OCI-LY1 (cell line): ENCODE measurements at regions not wholly inside any gene's neighbourhood (a gene's known extent, or its start where the extent isn't known, plus 50 kb on each side); places are given as distances from the start of the nearest gene placed in this dataset.

Experiments used
- H2AFZ ChIP-seq: fragments of 200-600 bp; sonication (generic), shearing (Covaris generic); 2 replicates; pipeline ENCODE4 v1.6.0; 2014; ENCODE audit warnings: antibody characterized with exemption, mild to moderate bottlenecking, low read length
- H3F3A ChIP-seq: fragments of 200-600 bp; sonication (generic), shearing (Covaris generic); 2 replicates; pipeline ENCODE4 v1.6.0; 2014; ENCODE audit warnings: mild to moderate bottlenecking, antibody characterized with exemption, low read length, moderate library complexity; ENCODE audit not compliant: insufficient read depth
- H3K27ac ChIP-seq: fragments of 200-600 bp; sonication (generic); 2 replicates; pipeline ENCODE4 v1.5.1; 2014; ENCODE audit warnings: low read length, mixed run types, mild to moderate bottlenecking, low read depth; ENCODE audit not compliant: poor library complexity, severe bottlenecking
- H3K27me3 ChIP-seq: fragments of 200-600 bp; sonication (generic); 2 replicates; pipeline ENCODE4 v1.6.0; 2014; ENCODE audit warnings: antibody characterized with exemption, mild to moderate bottlenecking, low read length, moderate library complexity; ENCODE audit not compliant: insufficient read depth
- H3K36me3 ChIP-seq: fragments of 200-600 bp; sonication (generic); 2 replicates; pipeline ENCODE4 v1.6.1; 2014; ENCODE audit warnings: mild to moderate bottlenecking, antibody characterized with exemption, low read length, moderate library complexity, mixed read lengths; ENCODE audit not compliant: insufficient read depth
- H3K4me1 ChIP-seq: fragments of 200-600 bp; sonication (generic); 2 replicates; pipeline ENCODE4 v1.5.1; 2014; ENCODE audit warnings: mild to moderate bottlenecking, low read length, moderate library complexity; ENCODE audit not compliant: insufficient read depth, severe bottlenecking
- H3K4me2 ChIP-seq: fragments of 200-600 bp; sonication (generic), shearing (Covaris generic); 2 replicates; pipeline ENCODE4 v1.6.1; 2014; ENCODE audit warnings: low read length
- H3K4me3 ChIP-seq: fragments of 200-600 bp; sonication (generic); 2 replicates; pipeline ENCODE4 v1.5.1; 2014; ENCODE audit warnings: low read length, low read depth, mild to moderate bottlenecking, mixed read lengths; ENCODE audit not compliant: poor library complexity, severe bottlenecking
- H3K79me2 ChIP-seq: fragments of 200-600 bp; shearing (Covaris generic); 2 replicates; pipeline ENCODE4 v1.6.1; 2016; ENCODE audit warnings: mixed run types, low read length, mixed read lengths; ENCODE audit not compliant: insufficient read depth
- H3K9ac ChIP-seq: fragments of 200-600 bp; sonication (generic), shearing (Covaris generic); 2 replicates; pipeline ENCODE4 v1.6.1; 2014; ENCODE audit warnings: mild to moderate bottlenecking, low read length, mixed read lengths
- H3K9me2 ChIP-seq: fragments of 200-600 bp; sonication (generic), shearing (Covaris generic); 2 replicates; pipeline ENCODE4 v1.6.1; 2014; ENCODE audit warnings: low read depth, mild to moderate bottlenecking, low read length, mixed read lengths
- H3K9me3 ChIP-seq: fragments of 200-600 bp; shearing (Covaris generic); 2 replicates; pipeline ENCODE4 v1.6.1; 2014; ENCODE audit warnings: low read length, mixed read lengths
- H4K20me1 ChIP-seq: fragments of 200-600 bp; sonication (generic), shearing (Covaris generic); 2 replicates; pipeline ENCODE4 v1.6.0; 2016; ENCODE audit warnings: mild to moderate bottlenecking, low read length; ENCODE audit not compliant: insufficient read depth
- EZH2 ChIP-seq: fragments of 200-600 bp; sonication (generic), shearing (Covaris generic); IDR thresholded peaks from 2 replicates; pipeline ENCODE4 v1.8.0; 2017; ENCODE audit warnings: borderline replicate concordance, mixed run types, mild to moderate bottlenecking, antibody characterized with exemption, low read length, moderate library complexity, mixed read lengths
- TF ChIP-seq, protein P1 (sequence below): fragments of 200-600 bp; sonication (generic), shearing (Covaris generic); IDR thresholded peaks from 2 replicates; pipeline ENCODE4 v1.5.1; 2017; ENCODE audit warnings: mild to moderate bottlenecking, antibody characterized with exemption, low read length, moderate library complexity, mixed read lengths

DNA sequence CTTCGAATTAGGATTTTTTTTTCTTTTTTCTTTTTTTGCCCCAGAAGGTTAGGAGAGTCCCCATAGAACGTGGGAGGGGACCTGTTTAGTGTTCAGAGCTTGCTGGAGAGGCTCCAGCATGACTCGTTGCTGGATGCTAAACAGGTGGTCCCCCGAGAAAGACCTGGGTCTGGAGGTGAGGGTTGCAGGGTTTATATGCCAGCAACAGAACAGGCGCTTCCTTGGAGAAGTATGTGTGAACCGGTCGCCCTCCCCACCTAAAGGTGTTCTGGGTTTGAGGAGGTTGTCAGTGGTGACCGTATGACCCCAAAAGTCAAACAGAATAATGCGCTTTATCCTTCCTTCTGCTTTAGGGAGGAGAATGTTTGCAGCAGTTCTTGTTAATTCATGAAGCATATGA is 52.1 kb upstream of the SHOX start:
- no peak overlapping the region for H3K4me2 ChIP-seq
- H3K79me2 ChIP-seq = no peaks in the 10 kb centered on the region
- TF ChIP-seq EZH2 = no peak
- TF ChIP-seq, protein P1, sequence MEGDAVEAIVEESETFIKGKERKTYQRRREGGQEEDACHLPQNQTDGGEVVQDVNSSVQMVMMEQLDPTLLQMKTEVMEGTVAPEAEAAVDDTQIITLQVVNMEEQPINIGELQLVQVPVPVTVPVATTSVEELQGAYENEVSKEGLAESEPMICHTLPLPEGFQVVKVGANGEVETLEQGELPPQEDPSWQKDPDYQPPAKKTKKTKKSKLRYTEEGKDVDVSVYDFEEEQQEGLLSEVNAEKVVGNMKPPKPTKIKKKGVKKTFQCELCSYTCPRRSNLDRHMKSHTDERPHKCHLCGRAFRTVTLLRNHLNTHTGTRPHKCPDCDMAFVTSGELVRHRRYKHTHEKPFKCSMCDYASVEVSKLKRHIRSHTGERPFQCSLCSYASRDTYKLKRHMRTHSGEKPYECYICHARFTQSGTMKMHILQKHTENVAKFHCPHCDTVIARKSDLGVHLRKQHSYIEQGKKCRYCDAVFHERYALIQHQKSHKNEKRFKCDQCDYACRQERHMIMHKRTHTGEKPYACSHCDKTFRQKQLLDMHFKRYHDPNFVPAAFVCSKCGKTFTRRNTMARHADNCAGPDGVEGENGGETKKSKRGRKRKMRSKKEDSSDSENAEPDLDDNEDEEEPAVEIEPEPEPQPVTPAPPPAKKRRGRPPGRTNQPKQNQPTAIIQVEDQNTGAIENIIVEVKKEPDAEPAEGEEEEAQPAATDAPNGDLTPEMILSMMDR = no peak
- H3K27ac ChIP-seq = no peak overlapping the region
- H3F3A ChIP-seq = no peaks in the 10 kb centered on the region
- H3K9me2 ChIP-seq = no peaks in the 10 kb centered on the region
- no peaks in the 10 kb centered on the region for H3K9me3 ChIP-seq
- H3K9ac ChIP-seq = no peak overlapping the region
- H3K27me3 ChIP-seq = no peaks in the 10 kb centered on the region
- no peaks in the 10 kb centered on the region for H4K20me1 ChIP-seq
- H3K4me3 ChIP-seq = no peak overlapping the region
- H3K4me1 ChIP-seq = no peaks in the 10 kb centered on the region
- no peak overlapping the region for H2AFZ ChIP-seq
- no peaks in the 10 kb centered on the region for H3K36me3 ChIP-seq

DNA sequence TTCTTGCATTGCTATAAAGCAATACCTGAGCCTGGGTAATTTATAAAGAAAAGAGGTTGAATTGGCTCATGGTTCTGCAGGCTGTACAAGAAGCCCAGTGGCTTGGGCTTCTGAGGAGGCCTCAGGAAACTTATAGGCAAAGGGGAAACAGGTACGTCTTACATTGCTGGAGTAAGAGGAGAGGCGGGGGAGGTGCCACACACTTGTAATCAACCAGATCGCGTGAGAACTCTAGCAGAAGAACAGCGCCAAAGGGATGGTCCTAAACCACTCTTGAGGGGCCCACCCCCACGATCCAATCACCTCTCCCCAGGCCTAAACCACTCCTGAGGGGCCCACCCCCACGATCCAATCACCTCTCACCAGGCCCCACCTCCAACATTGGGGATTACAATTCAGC is 50.6 kb upstream of the SHOX start:
- H3K9me2 ChIP-seq = no peaks in the 10 kb centered on the region
- no peak overlapping the region for H2AFZ ChIP-seq
- H3K9ac ChIP-seq = no peak overlapping the region
- no peaks in the 10 kb centered on the region for H3K4me1 ChIP-seq
- no peaks in the 10 kb centered on the region for H3K9me3 ChIP-seq
- H4K20me1 ChIP-seq = no peaks in the 10 kb centered on the region
- no peaks in the 10 kb centered on the region for H3F3A ChIP-seq
- no peaks in the 10 kb centered on the region for H3K36me3 ChIP-seq
- no peaks in the 10 kb centered on the region for H3K79me2 ChIP-seq
- no peak for TF ChIP-seq EZH2
- TF ChIP-seq, protein P1 = no peak
- H3K4me2 ChIP-seq = no peak overlapping the region
- H3K4me3 ChIP-seq = no peak overlapping the region
- no peaks in the 10 kb centered on the region for H3K27me3 ChIP-seq
- H3K27ac ChIP-seq = no peak overlapping the region
